Neuronal stem cell (in vitro differentiated cells): ENCODE measurements at regions not wholly inside any gene's neighbourhood (a gene's known extent, or its start where the extent isn't known, plus 50 kb on each side); places are given as distances from the start of the nearest gene placed in this dataset.

ENCODE experiments used
- DNase-seq: peaks from one replicate; pipeline ENCODE4 v3.0.0-alpha.2; 2013; ENCODE audit warnings: low spot score
- H2AFZ ChIP-seq: one replicate; pipeline ENCODE4 v1.6.1; 2013; ENCODE audit warnings: mild to moderate bottlenecking, low read length, inconsistent platforms
- H2AK5ac ChIP-seq: 2 replicates; pipeline ENCODE4 v1.6.1; 2013; ENCODE audit warnings: low read depth, mild to moderate bottlenecking, inconsistent platforms, low read length, moderate library complexity, mixed read lengths
- H2BK120ac ChIP-seq: 2 replicates; pipeline ENCODE4 v1.6.1; 2013; ENCODE audit warnings: low read depth, mild to moderate bottlenecking, inconsistent platforms, low read length, moderate library complexity, mixed read lengths
- H2BK12ac ChIP-seq: one replicate; pipeline ENCODE4 v1.6.1; 2013; ENCODE audit warnings: low read length, inconsistent platforms
- H2BK15ac ChIP-seq: 2 replicates; pipeline ENCODE4 v1.6.1; 2013; ENCODE audit warnings: mild to moderate bottlenecking, low read length, inconsistent platforms, mixed read lengths
- H2BK5ac ChIP-seq: one replicate; pipeline ENCODE4 v1.6.1; 2013; ENCODE audit warnings: inconsistent platforms, mild to moderate bottlenecking, low read length, moderate library complexity
- H3K14ac ChIP-seq: one replicate; pipeline ENCODE4 v1.6.1; 2013; ENCODE audit warnings: low read length, inconsistent platforms
- H3K18ac ChIP-seq: 2 replicates; pipeline ENCODE4 v1.6.1; 2013; ENCODE audit warnings: low read length, inconsistent platforms
- H3K23ac ChIP-seq: 2 replicates; pipeline ENCODE4 v1.6.1; 2013; ENCODE audit warnings: low read depth, mild to moderate bottlenecking, mixed read lengths, low read length, inconsistent platforms; ENCODE audit not compliant: poor library complexity
- H3K27ac ChIP-seq: replicated peaks from 3 replicates; pipeline ENCODE4 v1.5.1; 2013; ENCODE audit warnings: low read length, inconsistent platforms
- H3K27me3 ChIP-seq, 3 experiments: 2 replicates each; pipeline ENCODE4 v1.6.1; 2013; ENCODE audit warnings: low read length in 3 of 3, mild to moderate bottlenecking in 2 of 3, inconsistent platforms in 1 of 3, low read depth in 1 of 3, mixed read lengths in 1 of 3, moderate library complexity in 1 of 3; ENCODE audit not compliant: control insufficient read depth in 3 of 3, insufficient read depth in 3 of 3
- H3K36me3 ChIP-seq, 2 donors: replicated peaks in 1 of 2; 2 replicates each; pipeline ENCODE4 v1.6.1; 2013; ENCODE audit warnings: low read length in 2 of 2; ENCODE audit not compliant: control insufficient read depth in 2 of 2, insufficient read depth in 2 of 2
- H3K4ac ChIP-seq: 2 replicates; pipeline ENCODE4 v1.6.1; 2013; ENCODE audit warnings: inconsistent platforms, mild to moderate bottlenecking, low read length, moderate library complexity
- H3K4me1 ChIP-seq, 2 donors: 1 replicate in 1 of 2; 2 replicates in 1 of 2; pipeline ENCODE4 v1.6.1; 2013; ENCODE audit warnings: low read length in 2 of 2, low read depth in 1 of 2; ENCODE audit not compliant: control insufficient read depth in 2 of 2, insufficient read depth in 1 of 2
- H3K4me2 ChIP-seq: one replicate; pipeline ENCODE4 v1.6.1; 2013; ENCODE audit warnings: mild to moderate bottlenecking, low read length, inconsistent platforms; ENCODE audit not compliant: insufficient read depth, poor library complexity, severe bottlenecking
- H3K4me3 ChIP-seq, 2 donors: 2 replicates each; pipeline ENCODE4 v1.5.1; 2013; ENCODE audit warnings: low read length in 2 of 2, mild to moderate bottlenecking in 2 of 2, inconsistent platforms in 1 of 2, moderate library complexity in 1 of 2
- H3K79me1 ChIP-seq: one replicate; pipeline ENCODE4 v1.6.1; 2013; ENCODE audit warnings: low read depth, mild to moderate bottlenecking, inconsistent platforms, low read length, moderate library complexity
- H3K9ac ChIP-seq: one replicate; pipeline ENCODE4 v1.6.1; 2013; ENCODE audit warnings: mild to moderate bottlenecking, low read depth, low read length, inconsistent platforms; ENCODE audit not compliant: poor library complexity
- H3K9me3 ChIP-seq, 2 donors: replicated peaks in 1 of 2; 2 replicates each; pipeline versions ENCODE3 to v1.6.1; 2013; ENCODE audit warnings: low read length in 2 of 2, mild to moderate bottlenecking in 2 of 2, inconsistent platforms in 1 of 2, low read depth in 1 of 2, mixed read lengths in 1 of 2, moderate library complexity in 1 of 2; ENCODE audit not compliant: control insufficient read depth in 2 of 2, insufficient read depth in 1 of 2
- H4K8ac ChIP-seq: one replicate; pipeline ENCODE4 v1.6.1; 2013; ENCODE audit warnings: low read depth, mild to moderate bottlenecking, inconsistent platforms, low read length, moderate library complexity
- H4K91ac ChIP-seq: one replicate; pipeline ENCODE4 v1.6.1; 2013; ENCODE audit warnings: low read length, low read depth, mild to moderate bottlenecking, inconsistent platforms; ENCODE audit not compliant: poor library complexity
- WGBS, 2 donors: extraction: QIAGEN DNeasy Blood & Tissue Kit; methylation state at CpG; one replicate each; pipeline ENCODE4 v1.1.7; 2013; ENCODE audit warnings: missing lambda C conversion rate in 2 of 2, mixed read lengths in 1 of 2; ENCODE audit not compliant: insufficient read length in 2 of 2, insufficient replicate concordance in 1 of 2; ENCODE audit errors: extremely low coverage in 2 of 2; 5-methylcytosine and 5-hydroxymethylcytosine counted together

GRCh38 chr15:94130504-94130903 is 100.9 kb upstream of the MCTP2 start:
- Histone ChIP-seq H3K4ac (no peak overlapping the region), H3K9ac (no peak overlapping the region), H3K14ac (no peak overlapping the region), H3K27me3 (no peaks in the 10 kb centered on the region), H3K27ac (no peak overlapping the region), H4K8ac (no peak overlapping the region), H2AK5ac (no peak overlapping the region), H3K4me3 (no peak overlapping the region), H3K36me3 (no peaks in the 10 kb centered on the region), H3K18ac (no peak overlapping the region), H3K4me2 (no peak overlapping the region), H2BK120ac (no peak overlapping the region), H2BK15ac (no peak overlapping the region), H3K23ac (no peak overlapping the region), H2AFZ (no peak overlapping the region), H3K79me1 (no peaks in the 10 kb centered on the region), H4K91ac (no peak overlapping the region), H3K4me1 (no peaks in the 10 kb centered on the region), H3K9me3 (no peaks in the 10 kb centered on the region), H2BK5ac (no peak overlapping the region), H2BK12ac (no peak overlapping the region)
- DNase-seq: no peak
- WGBS, 2 donors: no CpG with 5 or more reads among the region's 4 CpGs

GRCh38 chr15:94127006-94127405 is 104.4 kb upstream of the MCTP2 start:
- Histone ChIP-seq H3K27me3 (no peaks in the 10 kb centered on the region), H3K9me3 (no peaks in the 10 kb centered on the region), H3K23ac (no peak overlapping the region), H2AFZ (no peak overlapping the region), H3K14ac (no peak overlapping the region), H2BK12ac (no peak overlapping the region), H2BK120ac (no peak overlapping the region), H3K4ac (no peak overlapping the region), H4K91ac (no peak overlapping the region), H3K79me1 (no peaks in the 10 kb centered on the region), H3K4me2 (no peak overlapping the region), H3K4me1 (no peaks in the 10 kb centered on the region), H3K18ac (no peak overlapping the region), H3K36me3 (no peaks in the 10 kb centered on the region), H3K4me3 (no peak overlapping the region), H2BK15ac (no peak overlapping the region), H3K9ac (no peak overlapping the region), H3K27ac (no peak overlapping the region), H2BK5ac (no peak overlapping the region), H2AK5ac (no peak overlapping the region), H4K8ac (no peak overlapping the region)
- no peak for DNase-seq
- WGBS, 2 donors: no CpG with 5 or more reads among the region's 3 CpGs

- Histone ChIP-seq H3K4me1 (no peaks in the 10 kb centered on the region), H3K23ac (no peak overlapping the region), H3K79me1 (no peaks in the 10 kb centered on the region), H3K4me2 (no peak overlapping the region), H2BK120ac (no peak overlapping the region), H3K4me3 (no peak overlapping the region), H3K9ac (no peak overlapping the region), H2BK5ac (no peak overlapping the region), H3K9me3 (no peaks in the 10 kb centered on the region), H4K8ac (no peak overlapping the region), H2BK15ac (no peak overlapping the region), H3K4ac (no peak overlapping the region), H2BK12ac (no peak overlapping the region), H3K27ac (no peak overlapping the region), H3K14ac (no peak overlapping the region), H3K18ac (no peak overlapping the region), H3K27me3 (no peaks in the 10 kb centered on the region), H4K91ac (no peak overlapping the region), H2AFZ (no peak overlapping the region), H3K36me3 (no peaks in the 10 kb centered on the region), H2AK5ac (no peak overlapping the region)
- WGBS, 2 donors: no CpG with 5 or more reads among the region's 2 CpGs
- no peak for DNase-seq
These were observed 105.7 kb upstream of the MCTP2 start for GRCh38 chr15:94125698-94126097.

- Histone ChIP-seq H3K4me3 (no peak overlapping the region), H3K9ac (no peak overlapping the region), H3K23ac (no peak overlapping the region), H2AK5ac (no peak overlapping the region), H3K27me3 (no peaks in the 10 kb centered on the region), H3K9me3 (no peaks in the 10 kb centered on the region), H2AFZ (no peak overlapping the region), H3K4me1 (no peaks in the 10 kb centered on the region), H3K27ac (no peak overlapping the region), H4K8ac (no peak overlapping the region), H3K14ac (no peak overlapping the region), H3K18ac (no peak overlapping the region), H3K36me3 (no peaks in the 10 kb centered on the region), H2BK12ac (no peak overlapping the region), H3K79me1 (no peaks in the 10 kb centered on the region), H3K4me2 (no peak overlapping the region), H2BK5ac (no peak overlapping the region), H3K4ac (no peak overlapping the region), H2BK120ac (no peak overlapping the region), H2BK15ac (no peak overlapping the region), H4K91ac (no peak overlapping the region)
- no peak for DNase-seq
- WGBS, 2 donors: no CpG with 5 or more reads among the region's 2 CpGs
These were observed 106.2 kb upstream of the MCTP2 start for GRCh38 chr15:94125156-94125555.
